Neuronal stem cell (in vitro differentiated cells): ENCODE measurements at regions not wholly inside any gene's neighbourhood (a gene's known extent, or its start where the extent isn't known, plus 50 kb on each side); places are given as distances from the start of the nearest gene placed in this dataset.
A peak's percentile ranks its signal among the peaks of the same experiment; 100 is the strongest.

Experiments used
- DNase-seq: peaks from one replicate; pipeline ENCODE4 v3.0.0-alpha.2; 2013; ENCODE audit warnings: low spot score
- H2AFZ ChIP-seq: one replicate; pipeline ENCODE4 v1.6.1; 2013; ENCODE audit warnings: mild to moderate bottlenecking, low read length, inconsistent platforms
- H2AK5ac ChIP-seq: 2 replicates; pipeline ENCODE4 v1.6.1; 2013; ENCODE audit warnings: low read depth, mild to moderate bottlenecking, inconsistent platforms, low read length, moderate library complexity, mixed read lengths
- H2BK120ac ChIP-seq: 2 replicates; pipeline ENCODE4 v1.6.1; 2013; ENCODE audit warnings: low read depth, mild to moderate bottlenecking, inconsistent platforms, low read length, moderate library complexity, mixed read lengths
- H2BK12ac ChIP-seq: one replicate; pipeline ENCODE4 v1.6.1; 2013; ENCODE audit warnings: low read length, inconsistent platforms
- H2BK15ac ChIP-seq: 2 replicates; pipeline ENCODE4 v1.6.1; 2013; ENCODE audit warnings: mild to moderate bottlenecking, low read length, inconsistent platforms, mixed read lengths
- H2BK5ac ChIP-seq: one replicate; pipeline ENCODE4 v1.6.1; 2013; ENCODE audit warnings: inconsistent platforms, mild to moderate bottlenecking, low read length, moderate library complexity
- H3K14ac ChIP-seq: one replicate; pipeline ENCODE4 v1.6.1; 2013; ENCODE audit warnings: low read length, inconsistent platforms
- H3K18ac ChIP-seq: 2 replicates; pipeline ENCODE4 v1.6.1; 2013; ENCODE audit warnings: low read length, inconsistent platforms
- H3K23ac ChIP-seq: 2 replicates; pipeline ENCODE4 v1.6.1; 2013; ENCODE audit warnings: low read depth, mild to moderate bottlenecking, mixed read lengths, low read length, inconsistent platforms; ENCODE audit not compliant: poor library complexity
- H3K27ac ChIP-seq: replicated peaks from 3 replicates; pipeline ENCODE4 v1.5.1; 2013; ENCODE audit warnings: low read length, inconsistent platforms
- H3K27me3 ChIP-seq, 3 experiments: 2 replicates each; pipeline ENCODE4 v1.6.1; 2013; ENCODE audit warnings: low read length in 3 of 3, mild to moderate bottlenecking in 2 of 3, inconsistent platforms in 1 of 3, low read depth in 1 of 3, mixed read lengths in 1 of 3, moderate library complexity in 1 of 3; ENCODE audit not compliant: control insufficient read depth in 3 of 3, insufficient read depth in 3 of 3
- H3K36me3 ChIP-seq, 2 donors: replicated peaks in 1 of 2; 2 replicates each; pipeline ENCODE4 v1.6.1; 2013; ENCODE audit warnings: low read length in 2 of 2; ENCODE audit not compliant: control insufficient read depth in 2 of 2, insufficient read depth in 2 of 2
- H3K4ac ChIP-seq: 2 replicates; pipeline ENCODE4 v1.6.1; 2013; ENCODE audit warnings: inconsistent platforms, mild to moderate bottlenecking, low read length, moderate library complexity
- H3K4me1 ChIP-seq, 2 donors: 1 replicate in 1 of 2; 2 replicates in 1 of 2; pipeline ENCODE4 v1.6.1; 2013; ENCODE audit warnings: low read length in 2 of 2, low read depth in 1 of 2; ENCODE audit not compliant: control insufficient read depth in 2 of 2, insufficient read depth in 1 of 2
- H3K4me2 ChIP-seq: one replicate; pipeline ENCODE4 v1.6.1; 2013; ENCODE audit warnings: mild to moderate bottlenecking, low read length, inconsistent platforms; ENCODE audit not compliant: insufficient read depth, poor library complexity, severe bottlenecking
- H3K4me3 ChIP-seq, 2 donors: 2 replicates each; pipeline ENCODE4 v1.5.1; 2013; ENCODE audit warnings: low read length in 2 of 2, mild to moderate bottlenecking in 2 of 2, inconsistent platforms in 1 of 2, moderate library complexity in 1 of 2
- H3K79me1 ChIP-seq: one replicate; pipeline ENCODE4 v1.6.1; 2013; ENCODE audit warnings: low read depth, mild to moderate bottlenecking, inconsistent platforms, low read length, moderate library complexity
- H3K9ac ChIP-seq: one replicate; pipeline ENCODE4 v1.6.1; 2013; ENCODE audit warnings: mild to moderate bottlenecking, low read depth, low read length, inconsistent platforms; ENCODE audit not compliant: poor library complexity
- H3K9me3 ChIP-seq, 2 donors: replicated peaks in 1 of 2; 2 replicates each; pipeline versions ENCODE3 to v1.6.1; 2013; ENCODE audit warnings: low read length in 2 of 2, mild to moderate bottlenecking in 2 of 2, inconsistent platforms in 1 of 2, low read depth in 1 of 2, mixed read lengths in 1 of 2, moderate library complexity in 1 of 2; ENCODE audit not compliant: control insufficient read depth in 2 of 2, insufficient read depth in 1 of 2
- H4K8ac ChIP-seq: one replicate; pipeline ENCODE4 v1.6.1; 2013; ENCODE audit warnings: low read depth, mild to moderate bottlenecking, inconsistent platforms, low read length, moderate library complexity
- H4K91ac ChIP-seq: one replicate; pipeline ENCODE4 v1.6.1; 2013; ENCODE audit warnings: low read length, low read depth, mild to moderate bottlenecking, inconsistent platforms; ENCODE audit not compliant: poor library complexity
- WGBS, 2 donors: extraction: QIAGEN DNeasy Blood & Tissue Kit; methylation state at CpG; one replicate each; pipeline ENCODE4 v1.1.7; 2013; ENCODE audit warnings: missing lambda C conversion rate in 2 of 2, mixed read lengths in 1 of 2; ENCODE audit not compliant: insufficient read length in 2 of 2, insufficient replicate concordance in 1 of 2; ENCODE audit errors: extremely low coverage in 2 of 2; 5-methylcytosine and 5-hydroxymethylcytosine counted together

DNA sequence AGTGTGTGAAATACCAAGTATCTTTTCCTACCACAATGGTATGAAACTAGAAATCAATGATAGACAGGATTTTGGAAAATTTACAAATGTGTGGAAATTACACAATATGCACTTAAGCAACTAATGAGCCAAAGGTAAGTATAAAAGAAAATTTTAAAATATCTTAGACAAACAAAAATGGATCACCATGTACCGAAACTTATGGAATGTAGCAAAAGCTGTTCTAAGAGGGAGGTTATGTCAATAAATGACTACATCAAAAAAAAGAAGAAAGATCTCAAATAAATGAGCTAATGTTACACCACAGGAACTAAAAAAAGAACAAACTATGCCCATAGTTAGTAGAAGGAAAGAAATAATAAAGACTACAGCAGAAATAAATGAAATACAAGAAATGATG lies 1084.1 kb downstream of the TECRL start:
- H4K8ac ChIP-seq, result no peak overlapping the region
- no peak overlapping the region for H2AK5ac ChIP-seq
- H2BK15ac ChIP-seq, result no peak overlapping the region
- H3K27ac ChIP-seq, result no peak overlapping the region
- H4K91ac ChIP-seq, result no peak overlapping the region
- no peak overlapping the region for H3K9ac ChIP-seq
- WGBS, 2 donors, result no CpG with 5 or more reads among the region's 1 CpG
- H3K27me3 ChIP-seq, result no peaks in the 10 kb centered on the region
- no peak overlapping the region for H3K4me2 ChIP-seq
- H2BK5ac ChIP-seq, result no peak overlapping the region
- H2AFZ ChIP-seq, result no peak overlapping the region
- H2BK12ac ChIP-seq, result no peak overlapping the region
- H3K23ac ChIP-seq, result no peak overlapping the region
- no peak overlapping the region for H3K18ac ChIP-seq
- H3K4me1 ChIP-seq, result peaks cover 3% of the 10 kb centered on the region in 2 donors
- peaks cover 0 to 11% of the 10 kb centered on the region in 2 donors for H3K9me3 ChIP-seq
- no peak overlapping the region for H3K4ac ChIP-seq
- no peak overlapping the region for H3K14ac ChIP-seq
- DNase-seq, result no peak
- H3K79me1 ChIP-seq, result no peaks in the 10 kb centered on the region
- no peak overlapping the region for H3K4me3 ChIP-seq
- no peaks in the 10 kb centered on the region for H3K36me3 ChIP-seq
- H2BK120ac ChIP-seq, result no peak overlapping the region

DNA sequence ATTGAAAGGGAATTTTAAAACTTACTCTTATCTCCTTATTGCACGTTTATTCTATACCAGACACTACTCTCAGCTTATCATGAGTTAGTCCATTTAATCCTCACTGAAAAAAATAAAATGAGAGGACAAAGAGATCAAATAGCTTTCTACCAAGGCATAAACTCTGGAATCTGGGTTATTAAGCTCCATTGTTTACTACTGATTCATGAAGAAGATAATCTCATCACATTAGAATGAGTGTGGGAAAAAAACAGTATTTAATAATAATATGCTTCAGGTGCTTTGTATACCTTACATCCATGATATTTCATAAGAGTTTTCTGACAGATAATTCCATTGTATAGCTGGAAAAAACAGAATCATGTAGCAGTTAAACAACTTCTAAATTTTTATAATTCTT lies 1092.6 kb downstream of the TECRL start:
- H3K4ac ChIP-seq, result no peak overlapping the region
- H2BK5ac ChIP-seq, result no peak overlapping the region
- no peak overlapping the region for H4K8ac ChIP-seq
- no peak overlapping the region for H2AFZ ChIP-seq
- H3K4me2 ChIP-seq, result no peak overlapping the region
- H2AK5ac ChIP-seq, result no peak overlapping the region
- H3K27ac ChIP-seq, result no peak overlapping the region
- H3K14ac ChIP-seq, result no peak overlapping the region
- no peaks in the 10 kb centered on the region for H3K79me1 ChIP-seq
- no peaks in the 10 kb centered on the region for H3K4me1 ChIP-seq
- no peak overlapping the region for H4K91ac ChIP-seq
- no peak overlapping the region for H3K23ac ChIP-seq
- no peak overlapping the region for H3K4me3 ChIP-seq
- no peak overlapping the region for H3K18ac ChIP-seq
- no peaks in the 10 kb centered on the region for H3K36me3 ChIP-seq
- no CpG with 5 or more reads among the region's 1 CpG for WGBS, 2 donors
- no peak for DNase-seq
- no peaks in the 10 kb centered on the region for H3K27me3 ChIP-seq
- no peak overlapping the region for H2BK15ac ChIP-seq
- H2BK12ac ChIP-seq, result no peak overlapping the region
- H3K9ac ChIP-seq, result no peak overlapping the region
- no peak overlapping the region for H2BK120ac ChIP-seq
- no peaks in the 10 kb centered on the region for H3K9me3 ChIP-seq

GRCh38 chr4:63315651-63316050 lies 1093.6 kb downstream of the TECRL start:
- H3K4me2 ChIP-seq, result no peak overlapping the region
- H2BK5ac ChIP-seq, result no peak overlapping the region
- H2BK12ac ChIP-seq, result no peak overlapping the region
- no peak overlapping the region for H3K4ac ChIP-seq
- H3K9ac ChIP-seq, result no peak overlapping the region
- H3K27ac ChIP-seq, result no peak overlapping the region
- H3K14ac ChIP-seq, result no peak overlapping the region
- peak overlapping the region; percentile 7 for H2AFZ ChIP-seq
- H3K36me3 ChIP-seq, result no peaks in the 10 kb centered on the region
- no peak overlapping the region for H2BK15ac ChIP-seq
- no peaks in the 10 kb centered on the region for H3K4me1 ChIP-seq
- H3K9me3 ChIP-seq, result no peaks in the 10 kb centered on the region
- no peak overlapping the region for H2AK5ac ChIP-seq
- no peaks in the 10 kb centered on the region for H3K79me1 ChIP-seq
- H3K23ac ChIP-seq, result no peak overlapping the region
- no peak overlapping the region for H3K4me3 ChIP-seq
- no peak overlapping the region for H4K91ac ChIP-seq
- WGBS, 2 donors, result no CpG with 5 or more reads among the region's 2 CpGs
- H3K27me3 ChIP-seq, result no peaks in the 10 kb centered on the region
- no peak for DNase-seq
- H2BK120ac ChIP-seq, result no peak overlapping the region
- H3K18ac ChIP-seq, result no peak overlapping the region
- H4K8ac ChIP-seq, result no peak overlapping the region

GRCh38 chr4:63308697-63309096 lies 1100.6 kb downstream of the TECRL start:
- no peak overlapping the region for H2BK120ac ChIP-seq
- H3K36me3 ChIP-seq, result no peaks in the 10 kb centered on the region
- no peak overlapping the region for H3K27ac ChIP-seq
- H3K18ac ChIP-seq, result no peak overlapping the region
- no peak overlapping the region for H2BK15ac ChIP-seq
- H3K9ac ChIP-seq, result no peak overlapping the region
- no peak overlapping the region for H2AK5ac ChIP-seq
- DNase-seq, result no peak
- H2BK12ac ChIP-seq, result no peak overlapping the region
- no peak overlapping the region for H3K4me2 ChIP-seq
- H3K23ac ChIP-seq, result no peak overlapping the region
- H3K9me3 ChIP-seq, result no peaks in the 10 kb centered on the region
- no peak overlapping the region for H4K8ac ChIP-seq
- H3K79me1 ChIP-seq, result no peaks in the 10 kb centered on the region
- no peak overlapping the region for H3K4ac ChIP-seq
- H3K14ac ChIP-seq, result no peak overlapping the region
- H2BK5ac ChIP-seq, result no peak overlapping the region
- no peak overlapping the region for H3K4me3 ChIP-seq
- no peak overlapping the region for H4K91ac ChIP-seq
- H3K4me1 ChIP-seq, result no peaks in the 10 kb centered on the region
- H2AFZ ChIP-seq, result no peak overlapping the region
- no peaks in the 10 kb centered on the region for H3K27me3 ChIP-seq
